Loucy (cell line): ENCODE measurements at regions not wholly inside any gene's neighbourhood (a gene's known extent, or its start where the extent isn't known, plus 50 kb on each side); places are given as distances from the start of the nearest gene placed in this dataset.

Source experiments
- CTCF ChIP-seq: fragments of 200-600 bp; sonication (generic); conservative IDR thresholded peaks from 2 replicates; pipeline ENCODE4 v1.5.1; 2014; ENCODE audit warnings: mild to moderate bottlenecking, antibody characterized with exemption, low read length
- EZH2phosphoT487 ChIP-seq: fragments of 200-600 bp; IDR thresholded peaks from 2 replicates; pipeline ENCODE4 v1.6.1; 2018; ENCODE audit warnings: antibody characterized with exemption, mild to moderate bottlenecking, moderate library complexity, borderline replicate concordance

DNA sequence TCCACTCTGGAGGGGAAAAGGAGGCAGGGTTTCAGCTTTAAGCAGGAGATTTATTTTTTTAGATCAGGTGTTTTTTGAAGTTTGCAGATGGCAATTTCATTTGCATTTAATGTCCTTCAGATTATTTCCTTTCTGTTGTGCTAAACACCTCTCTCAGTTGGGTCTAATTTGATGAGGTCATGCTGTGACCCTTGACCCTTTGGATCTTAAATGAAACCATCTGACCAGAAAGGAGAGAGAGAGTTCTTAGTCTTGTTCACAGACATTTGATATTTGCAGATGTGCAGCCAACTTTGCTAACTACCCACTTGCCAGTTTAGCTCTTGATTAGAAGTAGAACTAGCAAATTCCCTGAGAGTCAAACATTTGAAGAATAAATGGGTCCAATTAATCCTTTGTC is 101.5 kb upstream of the RAB11FIP2 start:
- TF ChIP-seq CTCF = no peak
- TF ChIP-seq EZH2phosphoT487 = no peak
